Lung (tissue), 11 donors: ENCODE measurements at regions not wholly inside any gene's neighbourhood (a gene's known extent, or its start where the extent isn't known, plus 50 kb on each side); places are given as distances from the start of the nearest gene placed in this dataset.

Source experiments
- ATAC-seq: fragments of 200-7000 bp; cut with Tn5 transposase; one replicate; pipeline ENCODE4 v1.9.1; 2020; ENCODE audit warnings: moderate number of reproducible peaks; ENCODE audit not compliant: insufficient read depth, low FRiP score
- DNase-seq, 3 donors: peaks; one replicate each; pipeline ENCODE4 v3.0.0-alpha.2; 2013 to 2017
- H3K27ac ChIP-seq, 2 donors: one replicate each; pipeline ENCODE4 v1.5.1; 2013; ENCODE audit warnings: mild to moderate bottlenecking in 2 of 2, moderate library complexity in 2 of 2, control low read depth in 1 of 2, inconsistent platforms in 1 of 2, low read depth in 1 of 2, low read length in 1 of 2
- H3K27me3 ChIP-seq, 3 donors: one replicate each; pipeline ENCODE4 v1.5.1; 2013; ENCODE audit warnings: low read length in 2 of 3; ENCODE audit not compliant: control insufficient read depth in 3 of 3, insufficient read depth in 3 of 3
- H3K36me3 ChIP-seq, 4 donors: one replicate each; pipeline ENCODE4 v1.5.1; 2013; ENCODE audit warnings: low read length in 4 of 4, mild to moderate bottlenecking in 1 of 4, moderate library complexity in 1 of 4; ENCODE audit not compliant: control insufficient read depth in 4 of 4, insufficient read depth in 4 of 4
- H3K4me1 ChIP-seq, 5 donors: one replicate each; pipeline ENCODE4 v1.5.1; 2013; ENCODE audit warnings: low read length in 5 of 5, mild to moderate bottlenecking in 2 of 5, moderate library complexity in 1 of 5; ENCODE audit not compliant: control insufficient read depth in 5 of 5, insufficient read depth in 5 of 5
- H3K4me3 ChIP-seq: one replicate; pipeline ENCODE4 v1.5.1; 2013; ENCODE audit warnings: mild to moderate bottlenecking, control low read depth, moderate library complexity
- H3K9ac ChIP-seq, 2 donors: one replicate each; pipeline ENCODE4 v1.5.1; 2013; ENCODE audit warnings: low read length in 2 of 2, control low read depth in 1 of 2; ENCODE audit not compliant: insufficient read depth in 1 of 2
- H3K9me3 ChIP-seq, 4 donors: one replicate each; pipeline ENCODE4 v1.5.1; 2013; ENCODE audit warnings: low read length in 3 of 4, mild to moderate bottlenecking in 1 of 4, moderate library complexity in 1 of 4; ENCODE audit not compliant: control insufficient read depth in 4 of 4, insufficient read depth in 3 of 4
- CTCF ChIP-seq: IDR thresholded peaks from 2 replicates; pipeline ENCODE4 v1.5.1; 2012; ENCODE audit warnings: mild to moderate bottlenecking; ENCODE audit errors: control extremely low read depth, extremely low read depth
- WGBS, 2 donors: extraction: QIAGEN DNeasy Blood & Tissue Kit; methylation state at CpG; one replicate each; pipeline ENCODE4 v1.1.7; 2013; 5-methylcytosine and 5-hydroxymethylcytosine counted together
- donor health status: control.
- donor health status: control.
- donor health status: Bipolar disorder and iron deficiency.
- donor health status: healthy.
- donor health status: DM: yes; HTN: yes; CAD: no.

GRCh38 chr6:145275787-145276186, 459.5 kb downstream of the EPM2A start:
- Histone ChIP-seq H3K4me3 (no peak overlapping the region), H3K9ac (no peak overlapping the region), H3K36me3 (no peaks in the 10 kb centered on the region), H3K27me3 (no peaks in the 10 kb centered on the region), H3K9me3 (no peaks in the 10 kb centered on the region), H3K4me1 (peaks cover 0 to 4% (median 0%) of the 10 kb centered on the region in 5 donors), H3K27ac (no peak overlapping the region)
- ATAC-seq (no peak), DNase-seq (no peak)
- WGBS, 2 donors, result 95 to 97% methylated on average over 1 of the region's 1 CpG
- TF ChIP-seq CTCF, result no peak

- Histone ChIP-seq H3K36me3 (no peaks in the 10 kb centered on the region), H3K9ac (no peak overlapping the region), H3K4me3 (no peak overlapping the region), H3K27ac (no peak overlapping the region), H3K27me3 (no peaks in the 10 kb centered on the region), H3K4me1 (peaks cover 0 to 4% (median 0%) of the 10 kb centered on the region in 5 donors), H3K9me3 (no peaks in the 10 kb centered on the region)
- DNase-seq (no peak), ATAC-seq (no peak)
- TF ChIP-seq CTCF, result no peak
Observed at GRCh38 chr6:145276756-145277155, 458.6 kb downstream of the EPM2A start.

- Histone ChIP-seq H3K27ac (peak overlapping the region in 1 of 2 donors; percentile 21), H3K36me3 (no peaks in the 10 kb centered on the region), H3K4me3 (no peak overlapping the region), H3K9me3 (no peaks in the 10 kb centered on the region), H3K4me1 (peaks cover 0 to 4% (median 0%) of the 10 kb centered on the region in 5 donors), H3K27me3 (no peaks in the 10 kb centered on the region), H3K9ac (no peak overlapping the region)
- 78 to 87% methylated on average over 4 of the region's 4 CpGs for WGBS, 2 donors
- ATAC-seq, result no peak
- no peak for TF ChIP-seq CTCF
- no peak for DNase-seq
Observed at GRCh38 chr6:145277358-145278086, 457.8 kb downstream of the EPM2A start.
